GM21786 (cell line): ENCODE measurements at regions not wholly inside any gene's neighbourhood (a gene's known extent, or its start where the extent isn't known, plus 50 kb on each side); places are given as distances from the start of the nearest gene placed in this dataset.
"Not testable (repeated sequence)": the region's sequence is repeated elsewhere in the genome, so short reads cannot be mapped to it uniquely, and the experiment has no call there.

ENCODE experiments used
- ATAC-seq: cut with Tn5 transposase; IDR thresholded peaks from one replicate; pipeline ENCODE4 v1.9.1; 2021; ENCODE audit not compliant: unreplicated experiment

DNA sequence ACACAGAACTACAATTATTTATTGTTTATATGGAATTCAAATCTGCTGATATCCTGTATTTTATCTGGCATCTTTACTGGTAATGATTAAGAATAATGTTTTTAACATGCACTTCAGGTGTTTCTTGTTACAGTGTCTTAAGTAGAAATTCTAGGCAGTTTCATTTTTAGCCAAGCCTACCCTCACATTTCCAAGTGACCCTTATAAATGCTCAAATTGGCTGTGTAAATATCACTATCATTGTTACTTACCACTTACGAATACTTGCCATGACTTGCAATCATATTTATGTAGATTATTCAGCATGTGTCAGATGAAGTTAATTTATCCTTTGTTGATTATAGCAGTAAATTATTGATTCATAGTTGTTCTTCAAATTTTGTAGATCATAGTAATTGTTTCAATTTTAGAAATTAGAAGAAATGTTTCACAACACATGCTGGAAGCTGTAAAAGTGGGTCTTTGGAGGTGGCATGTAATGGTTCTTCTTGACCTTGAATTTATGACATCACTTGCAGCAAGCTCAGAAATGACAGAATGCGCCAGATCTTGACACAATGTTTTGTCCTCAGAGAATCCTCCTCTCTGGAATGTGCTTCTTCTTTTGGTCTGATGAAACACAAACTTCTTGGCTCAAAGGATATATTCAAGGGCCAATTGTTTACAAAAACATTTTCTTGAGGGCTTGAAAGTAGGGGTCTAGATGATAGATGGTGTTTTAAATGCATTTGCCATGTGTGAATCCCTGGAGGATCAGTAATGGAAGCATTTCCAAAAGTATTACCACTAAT is 471.8 kb downstream of the COL12A1 start:
- ATAC-seq, result no peak

DNA sequence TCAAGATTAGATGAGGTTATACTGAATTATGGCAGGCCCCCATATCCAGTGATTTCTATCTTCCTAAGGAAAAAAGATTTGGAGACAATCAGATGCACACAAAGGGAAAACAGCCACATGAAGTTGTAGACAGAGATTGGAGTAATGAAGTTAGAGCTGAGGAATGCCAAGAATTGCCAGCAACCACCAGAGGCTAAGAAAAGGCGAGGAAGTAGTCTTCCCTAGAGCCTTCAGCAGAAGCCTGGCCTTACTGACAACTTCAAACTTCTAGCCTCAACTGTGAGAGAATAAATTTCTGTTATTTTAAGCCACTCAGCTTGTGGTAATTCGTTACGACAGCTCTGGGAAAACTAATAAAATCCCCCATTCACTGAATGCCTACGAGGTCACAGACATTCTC is 473.9 kb downstream of the COL12A1 start:
- ATAC-seq, result no peak

DNA sequence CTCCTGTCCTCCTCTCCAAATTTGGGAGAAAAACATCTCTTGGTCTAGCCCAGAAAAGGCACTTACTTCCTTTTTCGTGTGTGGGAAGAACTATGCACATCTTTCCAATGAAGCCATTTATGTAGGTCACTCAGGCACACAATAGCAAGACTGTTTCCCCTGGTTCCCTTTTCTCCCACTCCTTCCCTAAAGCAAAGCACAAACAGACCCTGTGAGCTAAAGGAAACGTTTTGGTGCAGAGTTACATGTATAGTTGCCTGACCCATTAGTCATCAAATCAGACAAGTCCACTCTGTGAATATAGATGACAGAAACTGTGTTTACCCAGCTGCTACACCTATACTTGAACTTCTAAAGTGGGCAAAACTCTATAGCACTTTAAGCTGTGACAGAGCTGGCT is 474.6 kb downstream of the COL12A1 start:
- no peak for ATAC-seq

DNA sequence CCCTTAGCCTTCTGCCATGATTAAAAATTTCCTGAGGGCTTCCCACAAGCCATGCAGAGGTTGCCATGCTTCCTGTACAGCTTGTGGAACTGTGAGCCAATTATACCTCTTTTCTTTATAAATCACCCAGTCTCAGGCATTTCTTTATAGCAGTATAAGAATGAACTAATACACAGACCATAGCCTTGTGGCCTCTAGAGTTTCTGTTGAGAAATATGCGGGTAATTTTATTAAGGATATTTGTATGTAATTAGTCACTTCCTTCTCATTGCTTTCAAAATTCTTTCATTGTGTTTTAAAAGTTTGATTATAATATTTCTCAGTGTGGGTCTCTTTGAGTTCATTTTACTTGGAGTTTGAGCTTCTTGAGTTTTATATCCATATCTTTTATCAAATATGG is 484.9 kb downstream of the COL12A1 start:
- no peak for ATAC-seq

DNA sequence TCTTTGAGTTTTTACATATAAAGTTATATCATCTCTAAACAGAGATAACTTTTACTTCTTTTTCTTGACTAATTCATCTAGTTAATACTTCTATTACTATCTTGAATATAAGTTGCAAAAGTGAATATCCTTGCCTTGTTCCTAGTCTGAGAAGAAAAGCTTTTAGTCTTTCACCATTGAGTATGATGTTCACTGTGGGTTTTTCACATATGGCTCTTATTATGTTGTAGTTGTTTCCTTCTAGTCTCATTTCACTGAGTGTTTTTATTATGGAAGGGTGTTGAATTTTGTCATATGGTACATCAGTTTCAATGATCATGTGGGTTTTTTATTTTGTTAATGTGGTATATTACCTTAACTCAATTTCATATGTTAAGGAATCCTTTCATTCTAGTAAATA is 488.3 kb downstream of the COL12A1 start:
- ATAC-seq, result no peak

DNA sequence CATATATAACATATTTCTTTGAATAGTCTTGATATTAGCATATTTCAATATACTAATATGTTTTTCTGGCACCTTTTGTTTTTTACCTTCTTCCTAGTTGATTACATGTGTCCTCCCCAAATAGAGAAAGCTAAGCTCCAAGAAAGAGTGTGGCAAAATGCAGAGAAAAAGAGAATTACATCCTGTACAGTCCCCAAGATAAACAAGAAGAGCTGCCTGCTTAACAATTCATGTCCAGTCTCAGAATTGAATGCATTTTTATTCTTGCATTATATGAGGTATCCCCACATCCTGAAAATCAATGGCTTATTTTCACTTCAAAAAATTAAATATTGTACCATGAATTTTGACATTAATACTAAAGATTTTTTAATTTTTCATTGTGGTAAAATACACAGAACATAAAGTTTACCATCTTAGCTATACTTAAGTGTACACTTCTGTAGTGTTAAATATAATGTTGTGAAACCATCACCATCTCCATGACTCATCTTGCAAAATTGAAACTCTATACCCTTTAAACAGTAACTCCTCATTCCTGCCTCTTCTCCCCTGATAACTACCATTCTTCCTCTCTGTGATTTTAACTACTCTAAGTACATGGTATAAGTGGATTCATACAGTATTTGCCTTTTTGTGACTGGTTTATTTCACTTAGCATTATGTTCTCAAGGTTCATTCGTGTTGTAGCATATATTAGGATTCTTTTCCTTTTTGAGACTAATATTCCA is 490.3 kb downstream of the COL12A1 start:
- no peak for ATAC-seq

DNA sequence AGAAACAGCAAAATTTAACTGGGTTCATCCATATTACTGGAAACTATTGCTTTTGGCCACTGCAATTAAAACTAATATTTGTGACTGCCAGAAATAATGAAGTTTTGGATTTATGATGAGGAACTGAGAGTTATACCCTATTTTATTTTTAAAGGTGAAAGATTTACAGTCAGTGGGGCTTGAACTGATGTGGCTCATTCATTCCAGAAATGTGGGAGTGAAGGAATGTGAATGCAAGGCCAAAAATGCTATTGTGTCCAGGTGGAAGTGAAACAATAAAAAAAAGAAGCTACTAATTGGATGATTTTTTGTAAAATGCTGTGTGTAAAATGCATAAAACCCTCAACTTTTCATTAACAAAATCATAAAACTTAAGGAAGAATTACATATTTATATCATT is 491.9 kb downstream of the COL12A1 start:
- no peak for ATAC-seq

DNA sequence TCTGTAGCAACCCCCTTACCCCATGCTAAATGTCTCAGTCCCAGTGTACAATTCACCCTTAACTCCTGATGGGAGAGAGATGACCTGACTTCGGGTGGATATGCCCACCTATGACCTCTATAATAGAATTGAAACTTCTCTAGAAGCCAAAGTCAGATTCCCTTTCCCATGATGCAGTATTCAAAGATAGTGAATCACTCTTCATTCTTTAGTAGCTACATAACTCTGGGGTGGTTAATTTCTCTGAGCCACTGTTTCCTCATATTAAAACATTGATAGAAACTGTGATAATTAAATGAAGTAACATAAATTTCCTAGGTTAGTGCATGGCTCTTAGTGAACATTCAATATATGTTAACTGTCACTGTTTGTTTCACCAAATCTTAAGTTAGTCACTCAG is 500.4 kb downstream of the COL12A1 start:
- no peak for ATAC-seq

DNA sequence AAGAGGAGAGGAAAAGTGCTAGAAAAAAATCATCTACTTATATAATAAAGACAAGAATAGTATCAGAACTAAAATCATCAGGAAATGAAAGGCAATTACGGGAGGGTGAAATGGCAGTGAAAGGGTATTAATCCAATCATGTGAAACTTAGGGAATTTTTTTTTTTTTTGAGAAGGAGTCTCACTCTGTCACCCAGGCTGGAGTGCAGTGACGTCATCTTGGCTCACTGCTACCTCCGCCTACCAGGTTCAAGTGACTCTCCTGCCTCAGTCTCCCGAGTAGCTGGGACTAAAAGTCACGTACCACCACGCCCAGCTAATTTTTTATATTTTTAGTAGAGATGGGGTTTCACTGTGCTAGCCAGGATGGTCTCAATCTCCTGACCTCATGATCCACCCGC is 501.3 kb downstream of the COL12A1 start:
- not testable (repeated sequence) for ATAC-seq

DNA sequence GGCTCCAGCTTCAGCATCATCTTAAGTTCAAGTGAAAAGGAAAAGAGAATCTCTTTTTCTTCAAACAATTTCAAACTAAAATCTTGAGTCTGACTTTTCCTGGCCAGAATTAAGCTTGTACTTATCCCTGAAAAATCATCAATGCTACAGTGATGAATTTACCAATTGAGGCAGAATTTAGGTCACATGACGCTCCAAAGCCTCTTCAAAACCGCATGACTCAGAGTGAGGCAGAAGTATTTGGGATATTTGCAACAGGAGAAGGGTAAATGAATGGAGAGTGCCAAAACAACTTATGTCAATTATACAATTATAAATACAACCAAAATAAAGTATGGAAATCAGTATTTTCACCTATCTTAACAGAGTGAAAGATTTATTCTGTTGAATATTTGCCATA is 515.5 kb downstream of the COL12A1 start:
- no peak for ATAC-seq

DNA sequence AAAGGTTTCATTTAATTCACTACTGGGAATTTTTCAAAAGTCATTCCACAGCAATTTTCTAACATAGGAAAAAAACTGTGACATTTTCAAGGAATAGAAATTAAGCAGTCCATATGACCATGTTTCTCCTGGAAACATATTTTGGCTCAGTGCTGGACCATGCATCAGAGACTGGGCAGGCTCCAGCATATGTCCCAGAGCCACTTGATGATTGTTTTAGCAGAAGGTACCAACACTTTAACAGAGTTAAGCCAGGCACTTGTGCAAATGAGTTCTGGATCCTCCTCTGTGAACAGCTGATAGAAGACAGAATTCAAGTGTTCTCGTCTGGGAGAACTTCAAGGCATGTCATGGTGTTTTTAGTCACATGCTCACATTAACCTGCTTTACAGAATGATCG is 516.3 kb downstream of the COL12A1 start:
- no peak for ATAC-seq

DNA sequence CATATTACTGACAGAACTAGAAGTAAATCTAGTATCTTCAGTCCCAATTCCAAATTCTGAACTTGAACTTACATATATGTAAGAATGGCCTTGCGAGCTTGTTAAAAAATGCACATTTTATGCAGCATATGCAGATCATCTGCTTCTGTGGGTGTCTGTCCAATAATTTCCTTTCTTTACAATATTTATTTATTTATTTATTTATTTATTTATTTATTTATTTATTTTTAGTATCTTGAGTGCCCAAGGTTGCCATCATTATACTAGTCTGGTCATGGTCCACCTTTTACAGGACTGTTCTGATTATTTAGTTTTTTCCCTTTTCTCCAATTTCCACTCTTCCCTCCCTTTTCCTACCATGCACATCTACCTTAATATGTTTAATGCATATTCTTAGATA is 528.4 kb downstream of the COL12A1 start:
- ATAC-seq, result no peak

DNA sequence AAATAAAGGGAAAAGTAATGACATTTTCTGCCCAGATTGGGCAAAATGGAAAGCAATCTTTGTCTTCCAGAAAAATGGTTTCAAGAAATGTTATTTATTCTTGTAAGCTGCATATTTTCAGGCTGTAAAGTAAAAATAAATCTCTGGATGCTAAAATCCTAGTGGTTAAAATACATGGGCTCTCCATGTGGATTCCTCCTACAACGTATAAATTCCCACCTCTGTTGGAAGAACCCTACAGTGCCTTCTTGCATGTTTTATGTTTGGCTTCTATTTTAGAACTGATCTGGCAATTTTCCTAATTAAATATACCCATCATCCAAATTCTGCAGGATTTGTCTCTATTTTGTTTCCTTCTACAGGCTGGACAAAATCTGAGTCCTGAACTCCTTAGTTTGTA is 528.9 kb downstream of the COL12A1 start:
- no peak for ATAC-seq

DNA sequence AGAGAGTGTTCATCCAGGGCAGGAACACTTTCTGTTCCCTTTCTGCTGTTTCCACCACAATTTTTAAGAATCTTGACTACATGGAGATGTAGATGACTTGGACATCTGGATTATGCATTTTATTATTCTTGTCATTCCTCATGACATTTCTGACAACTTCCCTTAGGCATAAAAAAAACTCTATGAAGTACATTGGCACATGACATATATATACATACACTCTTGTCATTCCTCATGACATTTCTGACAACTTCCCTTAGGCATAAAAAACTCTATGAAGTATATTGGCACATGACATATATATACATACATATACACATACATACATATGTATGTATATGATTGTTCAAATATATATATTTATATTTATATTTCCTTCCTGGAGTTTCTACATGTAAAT is 531.5 kb downstream of the COL12A1 start:
- no peak for ATAC-seq

DNA sequence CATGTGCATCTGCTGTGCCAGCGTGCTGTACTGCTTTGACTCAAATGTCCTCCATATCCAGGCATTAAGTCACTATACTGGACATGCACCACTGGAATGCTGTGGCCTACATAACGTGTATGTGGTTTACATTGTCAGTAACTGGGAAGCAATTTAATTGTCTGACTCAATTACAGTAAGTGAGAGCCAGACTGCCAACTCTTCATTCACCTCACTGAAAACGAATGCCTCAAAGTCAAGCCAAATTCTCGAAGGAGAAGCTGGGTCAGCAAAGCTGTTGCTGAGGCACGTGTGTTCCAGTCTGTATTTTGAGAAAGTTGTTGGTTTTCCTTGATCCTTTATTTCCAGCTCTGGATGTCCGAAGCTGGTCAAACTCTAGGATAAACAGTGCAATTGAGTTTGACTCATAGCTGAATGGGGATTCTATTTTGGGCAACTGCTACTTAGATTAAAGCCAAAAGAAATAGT is 534.3 kb downstream of the COL12A1 start:
- ATAC-seq, result no peak

DNA sequence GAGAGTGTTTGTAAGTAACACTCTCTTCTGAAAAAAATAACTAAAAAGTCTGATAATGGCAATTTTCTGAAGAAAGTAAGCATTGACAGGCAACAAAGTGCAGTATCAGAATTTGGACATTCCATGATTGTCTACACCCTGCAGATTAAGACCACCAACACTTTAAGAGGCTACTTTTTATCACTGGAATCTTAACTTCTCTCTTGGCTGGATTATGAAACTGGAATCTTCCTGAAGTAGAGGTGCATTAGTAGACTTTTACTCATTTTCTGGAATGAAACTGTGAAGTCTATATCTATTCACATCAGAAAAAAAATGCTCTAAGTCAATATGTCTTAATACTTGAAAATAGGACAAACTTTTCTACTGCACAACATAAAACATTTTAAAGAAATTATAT is 547.5 kb downstream of the COL12A1 start:
- ATAC-seq, result no peak

DNA sequence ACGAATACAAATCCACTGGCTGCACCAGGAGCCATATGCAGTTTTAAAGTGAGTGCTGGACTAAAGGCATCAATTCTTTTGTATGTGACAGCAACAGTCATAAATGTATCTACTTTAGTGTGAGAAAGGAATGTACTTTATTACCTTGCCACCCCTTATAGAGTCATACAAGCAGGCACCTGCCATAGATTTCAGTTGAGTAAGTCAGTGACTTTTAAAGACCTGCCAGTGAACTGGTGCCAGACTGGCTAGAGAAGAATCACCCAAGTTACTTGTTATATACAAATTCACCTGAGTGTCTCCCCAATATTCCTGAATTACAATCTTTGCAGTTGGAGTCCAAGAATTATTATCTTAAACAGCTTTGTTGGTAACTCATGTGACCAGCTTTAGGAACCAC is 547.9 kb downstream of the COL12A1 start:
- no peak for ATAC-seq

DNA sequence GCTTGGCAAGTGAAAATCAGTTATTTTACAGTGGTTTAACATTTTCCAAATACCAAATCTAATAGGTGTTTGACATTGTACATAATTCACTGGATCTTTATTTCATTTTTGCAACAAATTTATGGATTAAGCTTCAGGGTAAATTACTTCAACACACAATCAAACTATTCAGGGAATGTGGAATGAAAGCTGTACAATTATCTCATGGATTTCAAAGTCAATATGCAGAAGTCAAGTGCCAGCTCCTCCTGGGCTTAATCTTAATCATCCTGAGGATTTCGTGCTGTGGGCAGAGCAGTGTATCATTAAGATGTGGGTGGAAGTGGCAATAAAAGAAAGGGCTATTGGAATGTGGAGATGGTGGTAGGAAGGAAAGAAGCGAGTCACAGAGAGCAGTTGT is 548.8 kb downstream of the COL12A1 start:
- no peak for ATAC-seq

DNA sequence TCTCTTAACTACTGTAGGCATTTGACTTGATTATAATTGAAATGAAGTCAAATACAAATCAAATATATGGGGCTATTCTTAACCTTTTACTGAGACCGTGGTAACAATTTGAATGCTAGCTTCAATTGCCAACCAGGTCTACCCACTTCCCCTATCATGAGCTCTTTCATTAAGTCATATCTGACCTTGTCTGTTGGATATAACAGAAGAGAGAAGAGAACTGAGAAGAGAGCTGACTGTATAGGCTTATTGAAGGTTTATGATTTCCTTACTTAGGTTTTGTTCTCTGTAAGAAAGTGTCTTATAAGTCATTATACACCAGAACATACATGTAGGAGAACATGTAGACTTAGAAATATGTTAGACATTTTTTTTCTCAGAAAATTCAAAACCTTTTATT is 549.4 kb downstream of the COL12A1 start:
- no peak for ATAC-seq

DNA sequence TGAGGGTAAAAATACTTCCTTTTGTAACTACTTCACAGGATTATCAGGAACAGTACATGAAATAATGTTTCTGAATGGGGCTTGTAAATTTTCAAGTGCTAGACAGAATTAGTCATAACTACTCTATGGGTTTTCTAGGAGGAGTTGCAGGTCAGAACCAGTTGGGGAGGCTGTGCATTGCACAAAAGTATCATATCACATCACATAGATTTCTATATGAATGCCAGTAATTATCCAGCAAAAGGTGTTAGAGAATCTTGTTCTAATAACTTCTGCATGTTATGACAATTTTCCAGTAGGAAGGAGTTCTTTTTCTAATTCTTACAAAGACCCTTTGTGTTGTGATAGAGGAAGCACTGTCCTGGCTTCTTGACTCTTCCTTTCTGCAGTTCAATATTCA is 551.6 kb downstream of the COL12A1 start:
- ATAC-seq, result no peak

DNA sequence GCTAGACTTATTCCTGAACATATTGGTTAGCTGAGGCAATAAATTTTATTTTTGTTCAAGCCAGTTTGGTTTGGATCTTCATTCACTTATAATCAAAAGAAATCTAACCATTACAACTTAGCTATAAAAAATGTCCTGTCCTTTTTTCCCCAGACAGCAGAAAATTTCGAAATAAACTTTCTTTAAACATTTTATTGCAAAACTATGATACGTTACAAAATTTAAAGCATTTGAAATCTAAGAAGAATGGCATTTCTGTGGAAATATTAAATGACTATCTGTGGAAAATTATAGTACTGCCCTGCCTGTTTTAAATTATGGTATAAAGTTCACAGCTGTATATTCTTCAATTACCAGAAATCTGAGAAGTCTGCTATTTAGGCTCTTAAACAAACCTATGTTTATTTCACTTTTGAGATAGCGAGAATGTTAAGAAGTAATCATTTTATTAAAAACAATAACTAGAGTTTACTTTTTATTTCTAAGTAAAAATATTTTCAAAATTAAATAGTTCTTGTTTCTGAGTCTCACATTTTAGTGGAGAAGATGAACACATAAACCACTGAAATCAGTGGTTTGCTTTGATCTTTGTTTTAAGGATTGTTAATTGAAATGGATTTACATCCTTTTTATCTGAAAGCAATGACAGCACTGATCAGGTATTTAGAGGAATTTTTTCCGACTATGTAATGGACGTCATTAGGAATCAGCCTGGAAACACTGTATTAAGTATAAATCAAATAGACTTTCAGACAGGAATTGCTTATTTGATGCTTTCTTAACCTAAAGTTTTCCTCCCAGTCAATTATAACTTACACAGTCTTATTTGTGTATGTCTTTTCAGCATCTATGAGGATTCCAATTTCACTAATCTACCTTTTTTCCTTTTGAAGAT is 553.7 kb downstream of the COL12A1 start:
- ATAC-seq, result no peak

DNA sequence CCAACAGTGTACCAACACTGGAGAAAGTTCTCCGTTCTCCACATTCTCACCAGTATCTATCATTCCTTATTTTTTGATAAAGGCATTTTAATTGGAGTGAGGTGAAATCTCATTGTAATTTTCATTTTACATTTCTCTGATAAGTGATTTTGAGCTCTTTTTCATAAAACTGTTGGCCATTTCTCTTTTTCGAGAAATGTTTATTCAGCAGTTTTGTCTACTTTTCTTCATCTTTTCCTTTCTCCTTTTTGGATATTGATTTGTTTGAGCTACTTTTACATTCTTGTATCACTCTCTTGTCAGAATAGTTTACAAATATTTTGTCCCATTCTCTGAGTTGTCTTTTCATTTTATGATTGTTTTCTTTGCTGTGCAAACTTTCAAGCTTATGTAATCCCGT is 555.2 kb downstream of the COL12A1 start:
- ATAC-seq, result no peak
